Skin of body (tissue), 1 donor: ENCODE measurements at regions not wholly inside any gene's neighbourhood (a gene's known extent, or its start where the extent isn't known, plus 50 kb on each side); places are given as distances from the start of the nearest gene placed in this dataset.
"Not testable (repeated sequence)": the region's sequence is repeated elsewhere in the genome, so short reads cannot be mapped to it uniquely, and the experiment has no call there.

Experiments
- DNase-seq: peaks from one replicate; lab custom pipeline; 2025; lab: John Stamatoyannopoulos, UW

GRCh38 chr1:95604771-95605170, 370.8 kb downstream of the RWDD3 start:
- no peak for DNase-seq

- no peak for DNase-seq
Observed at GRCh38 chr1:95614197-95614596, 380.2 kb downstream of the RWDD3 start.

- DNase-seq = no peak
Observed at GRCh38 chr1:95615421-95615820, 381.4 kb downstream of the RWDD3 start.

GRCh38 chr1:95620076-95620475, 386.1 kb downstream of the RWDD3 start:
- no peak for DNase-seq

- DNase-seq = no peak
Observed at GRCh38 chr1:95622609-95623008, 388.6 kb downstream of the RWDD3 start.

GRCh38 chr1:95625224-95625623, 391.2 kb downstream of the RWDD3 start:
- no peak for DNase-seq

GRCh38 chr1:95627244-95627643, 393.2 kb downstream of the RWDD3 start:
- no peak for DNase-seq

GRCh38 chr1:95631695-95632094, 397.7 kb downstream of the RWDD3 start:
- DNase-seq = no peak

GRCh38 chr1:95635811-95636210, 401.8 kb downstream of the RWDD3 start:
- no peak for DNase-seq

- no peak for DNase-seq
Observed at GRCh38 chr1:95636897-95637296, 402.9 kb downstream of the RWDD3 start.

- no peak for DNase-seq
Observed at GRCh38 chr1:95640746-95641145, 406.7 kb downstream of the RWDD3 start.

- DNase-seq = no peak
Observed at GRCh38 chr1:95641386-95641785, 407.4 kb downstream of the RWDD3 start.

- no peak for DNase-seq
Observed at GRCh38 chr1:95642035-95642434, 408.0 kb downstream of the RWDD3 start.

GRCh38 chr1:95643071-95643470, 409.1 kb downstream of the RWDD3 start:
- DNase-seq = no peak

GRCh38 chr1:95645126-95645525, 411.1 kb downstream of the RWDD3 start:
- not testable (repeated sequence) for DNase-seq

- no peak for DNase-seq
Observed at GRCh38 chr1:95650631-95651030, 416.6 kb downstream of the RWDD3 start.

GRCh38 chr1:95652423-95652965, 418.5 kb downstream of the RWDD3 start:
- DNase-seq = no peak

- no peak for DNase-seq
Observed at GRCh38 chr1:95653618-95654017, 419.6 kb downstream of the RWDD3 start.

- DNase-seq = no peak
Observed at GRCh38 chr1:95655321-95656020, 421.5 kb downstream of the RWDD3 start.

GRCh38 chr1:95657248-95657647, 423.2 kb downstream of the RWDD3 start:
- no peak for DNase-seq

- no peak for DNase-seq
Observed at GRCh38 chr1:95659166-95659565, 425.2 kb downstream of the RWDD3 start.

- DNase-seq = no peak
Observed at GRCh38 chr1:95659588-95659987, 425.6 kb downstream of the RWDD3 start.

- no peak for DNase-seq
Observed at GRCh38 chr1:95660736-95661135, 426.7 kb downstream of the RWDD3 start.

GRCh38 chr1:95663530-95663929, 429.5 kb downstream of the RWDD3 start:
- not testable (repeated sequence) for DNase-seq
